ENCODE measurements at regions not wholly inside any gene's neighbourhood (a gene's known extent, or its start where the extent isn't known, plus 50 kb on each side); places are given as distances from the start of the nearest gene placed in this dataset.

DNA sequence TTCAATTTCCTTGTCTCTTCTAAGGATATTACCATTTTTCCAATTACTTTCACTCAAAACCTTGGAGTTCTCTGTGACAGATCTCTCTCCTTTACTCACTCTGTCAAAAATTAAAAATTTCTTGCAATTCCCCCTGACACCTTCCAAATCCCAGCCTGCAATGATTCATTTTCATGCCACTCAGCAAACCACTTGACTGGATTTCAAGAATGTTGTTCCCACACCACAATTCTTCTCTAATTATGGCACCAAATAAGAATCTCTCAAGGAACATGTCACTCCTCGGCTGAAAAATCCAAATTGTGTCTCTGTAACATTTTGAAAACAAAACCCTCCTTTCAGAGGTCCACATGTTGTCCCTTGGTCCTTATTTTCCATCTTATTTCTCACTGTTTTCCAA lies 438.9 kb upstream of the ZP4 start:
- TF ChIP-seq, protein P1, sequence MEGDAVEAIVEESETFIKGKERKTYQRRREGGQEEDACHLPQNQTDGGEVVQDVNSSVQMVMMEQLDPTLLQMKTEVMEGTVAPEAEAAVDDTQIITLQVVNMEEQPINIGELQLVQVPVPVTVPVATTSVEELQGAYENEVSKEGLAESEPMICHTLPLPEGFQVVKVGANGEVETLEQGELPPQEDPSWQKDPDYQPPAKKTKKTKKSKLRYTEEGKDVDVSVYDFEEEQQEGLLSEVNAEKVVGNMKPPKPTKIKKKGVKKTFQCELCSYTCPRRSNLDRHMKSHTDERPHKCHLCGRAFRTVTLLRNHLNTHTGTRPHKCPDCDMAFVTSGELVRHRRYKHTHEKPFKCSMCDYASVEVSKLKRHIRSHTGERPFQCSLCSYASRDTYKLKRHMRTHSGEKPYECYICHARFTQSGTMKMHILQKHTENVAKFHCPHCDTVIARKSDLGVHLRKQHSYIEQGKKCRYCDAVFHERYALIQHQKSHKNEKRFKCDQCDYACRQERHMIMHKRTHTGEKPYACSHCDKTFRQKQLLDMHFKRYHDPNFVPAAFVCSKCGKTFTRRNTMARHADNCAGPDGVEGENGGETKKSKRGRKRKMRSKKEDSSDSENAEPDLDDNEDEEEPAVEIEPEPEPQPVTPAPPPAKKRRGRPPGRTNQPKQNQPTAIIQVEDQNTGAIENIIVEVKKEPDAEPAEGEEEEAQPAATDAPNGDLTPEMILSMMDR (IDR thresholded peaks at IDR 0.05; ENCODE audit: low read depth, low read length, missing input control), result no peak
- TF ChIP-seq, protein P2, sequence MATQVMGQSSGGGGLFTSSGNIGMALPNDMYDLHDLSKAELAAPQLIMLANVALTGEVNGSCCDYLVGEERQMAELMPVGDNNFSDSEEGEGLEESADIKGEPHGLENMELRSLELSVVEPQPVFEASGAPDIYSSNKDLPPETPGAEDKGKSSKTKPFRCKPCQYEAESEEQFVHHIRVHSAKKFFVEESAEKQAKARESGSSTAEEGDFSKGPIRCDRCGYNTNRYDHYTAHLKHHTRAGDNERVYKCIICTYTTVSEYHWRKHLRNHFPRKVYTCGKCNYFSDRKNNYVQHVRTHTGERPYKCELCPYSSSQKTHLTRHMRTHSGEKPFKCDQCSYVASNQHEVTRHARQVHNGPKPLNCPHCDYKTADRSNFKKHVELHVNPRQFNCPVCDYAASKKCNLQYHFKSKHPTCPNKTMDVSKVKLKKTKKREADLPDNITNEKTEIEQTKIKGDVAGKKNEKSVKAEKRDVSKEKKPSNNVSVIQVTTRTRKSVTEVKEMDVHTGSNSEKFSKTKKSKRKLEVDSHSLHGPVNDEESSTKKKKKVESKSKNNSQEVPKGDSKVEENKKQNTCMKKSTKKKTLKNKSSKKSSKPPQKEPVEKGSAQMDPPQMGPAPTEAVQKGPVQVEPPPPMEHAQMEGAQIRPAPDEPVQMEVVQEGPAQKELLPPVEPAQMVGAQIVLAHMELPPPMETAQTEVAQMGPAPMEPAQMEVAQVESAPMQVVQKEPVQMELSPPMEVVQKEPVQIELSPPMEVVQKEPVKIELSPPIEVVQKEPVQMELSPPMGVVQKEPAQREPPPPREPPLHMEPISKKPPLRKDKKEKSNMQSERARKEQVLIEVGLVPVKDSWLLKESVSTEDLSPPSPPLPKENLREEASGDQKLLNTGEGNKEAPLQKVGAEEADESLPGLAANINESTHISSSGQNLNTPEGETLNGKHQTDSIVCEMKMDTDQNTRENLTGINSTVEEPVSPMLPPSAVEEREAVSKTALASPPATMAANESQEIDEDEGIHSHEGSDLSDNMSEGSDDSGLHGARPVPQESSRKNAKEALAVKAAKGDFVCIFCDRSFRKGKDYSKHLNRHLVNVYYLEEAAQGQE (IDR thresholded peaks at IDR 0.05), result no peak
- TF ChIP-seq SP1 (IDR thresholded peaks at IDR 0.05) (no peak), HNF4G (IDR thresholded peaks at IDR 0.05) (no peak), GABPA (IDR thresholded peaks at IDR 0.05 in 1 of 2, conservative IDR thresholded peaks at IDR 0.05 in 1 of 2) (no peak), YY1 (IDR thresholded peaks at IDR 0.05) (no peak)
- TF ChIP-seq, protein P3, sequence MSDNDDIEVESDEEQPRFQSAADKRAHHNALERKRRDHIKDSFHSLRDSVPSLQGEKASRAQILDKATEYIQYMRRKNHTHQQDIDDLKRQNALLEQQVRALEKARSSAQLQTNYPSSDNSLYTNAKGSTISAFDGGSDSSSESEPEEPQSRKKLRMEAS (IDR thresholded peaks at IDR 0.05), result no peak
